ENCODE measurements at regions not wholly inside any gene's neighbourhood (a gene's known extent, or its start where the extent isn't known, plus 50 kb on each side); places are given as distances from the start of the nearest gene placed in this dataset.
"Not testable (repeated sequence)": the region's sequence is repeated elsewhere in the genome, so short reads cannot be mapped to it uniquely, and the experiment has no call there.

- H4K8ac ChIP-seq (ENCODE audit: low read length): no peak overlapping the region
- H3K36me3 ChIP-seq (ENCODE audit: control insufficient read depth in 1 of 2, insufficient read depth in 2 of 2, low read depth in 1 of 2, low read length in 2 of 2): no peaks in the 10 kb centered on the region
- H4K91ac ChIP-seq (ENCODE audit: low read length): no peak overlapping the region
- H2BK12ac ChIP-seq (ENCODE audit: low read length in 2 of 2): no peak overlapping the region
- DNase-seq: no peak
- H3K4me3 ChIP-seq (ENCODE audit: insufficient read depth in 1 of 2, low read depth in 1 of 2, low read length in 2 of 2): no peak overlapping the region
- H3K4ac ChIP-seq (ENCODE audit: low read depth in 1 of 2, low read length in 2 of 2): no peak overlapping the region
- no peak overlapping the region for H2BK5ac ChIP-seq (ENCODE audit: low read depth, low read length, poor library complexity, severe bottlenecking)
- H3K18ac ChIP-seq (ENCODE audit: low read depth in 1 of 2, low read length in 2 of 2): no peak overlapping the region
- H3K27ac ChIP-seq (ENCODE audit: low read length, poor library complexity, severe bottlenecking): no peak overlapping the region
- H3K14ac ChIP-seq (ENCODE audit: low read length in 2 of 2): no peak overlapping the region
- H3K9ac ChIP-seq (ENCODE audit: low read length): no peak overlapping the region
- no peak overlapping the region for H2AK5ac ChIP-seq (ENCODE audit: low read length, severe bottlenecking)
- H3K4me1 ChIP-seq (ENCODE audit: control insufficient read depth, insufficient read depth, low read depth, low read length): no peaks in the 10 kb centered on the region
- no peaks in the 10 kb centered on the region for H3K79me1 ChIP-seq (replicated peaks; ENCODE audit: low read length, poor library complexity, severe bottlenecking)
- no peaks in the 10 kb centered on the region for H3K9me3 ChIP-seq (ENCODE audit: control insufficient read depth, low read length)
- 96% methylated on average over 1 of the region's 3 CpGs for WGBS
- no peaks in the 10 kb centered on the region for H3K27me3 ChIP-seq (ENCODE audit: control insufficient read depth in 1 of 2, insufficient read depth in 1 of 2, low read length in 2 of 2)
- H2BK120ac ChIP-seq (ENCODE audit: low read depth, low read length): no peak overlapping the region
- H3K23ac ChIP-seq (ENCODE audit: low read length in 2 of 2): no peak overlapping the region
- H3K4me2 ChIP-seq (ENCODE audit: low read length, poor library complexity, severe bottlenecking): no peak overlapping the region
- no peak overlapping the region for H2BK15ac ChIP-seq (ENCODE audit: low read depth, poor library complexity, severe bottlenecking)
- H2AFZ ChIP-seq (ENCODE audit: low read depth, low read length): no peak overlapping the region
Observed at GRCh38 chr12:29891792-29892191, 108.0 kb upstream of the TMTC1 start.

DNA sequence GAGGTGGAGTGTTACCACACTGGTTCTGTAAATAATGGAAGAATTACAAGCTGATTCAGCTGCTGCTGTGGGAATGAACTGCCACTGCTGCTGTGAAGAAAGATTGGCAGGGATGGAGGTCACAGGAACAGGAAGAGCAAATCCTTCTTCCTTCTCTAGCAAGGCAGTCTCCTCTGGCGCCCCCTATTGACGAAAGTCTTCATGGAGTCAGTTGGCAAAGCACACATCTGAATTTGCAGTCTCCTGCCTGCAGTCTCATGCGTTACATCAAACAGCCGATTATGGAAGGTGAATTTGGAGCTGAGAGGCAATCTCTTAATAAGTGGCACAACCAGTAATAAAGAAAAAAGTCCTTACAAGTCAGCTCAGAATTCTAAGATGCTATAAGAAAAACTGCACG is 106.0 kb upstream of the TMTC1 start:
- Histone ChIP-seq H2BK15ac (ENCODE audit: low read depth, poor library complexity, severe bottlenecking) (no peak overlapping the region), H3K23ac (ENCODE audit: low read length in 2 of 2) (no peak overlapping the region), H2BK5ac (ENCODE audit: low read depth, low read length, poor library complexity, severe bottlenecking) (no peak overlapping the region), H3K79me1 (replicated peaks; ENCODE audit: low read length, poor library complexity, severe bottlenecking) (no peaks in the 10 kb centered on the region), H2AFZ (ENCODE audit: low read depth, low read length) (no peak overlapping the region), H3K9ac (ENCODE audit: low read length) (no peak overlapping the region), H2AK5ac (ENCODE audit: low read length, severe bottlenecking) (no peak overlapping the region), H3K4me2 (ENCODE audit: low read length, poor library complexity, severe bottlenecking) (no peak overlapping the region), H2BK120ac (ENCODE audit: low read depth, low read length) (no peak overlapping the region), H4K8ac (ENCODE audit: low read length) (no peak overlapping the region), H3K4me3 (ENCODE audit: insufficient read depth in 1 of 2, low read depth in 1 of 2, low read length in 2 of 2) (no peak overlapping the region), H3K27me3 (ENCODE audit: control insufficient read depth in 1 of 2, insufficient read depth in 1 of 2, low read length in 2 of 2) (no peaks in the 10 kb centered on the region), H4K91ac (ENCODE audit: low read length) (no peak overlapping the region), H2BK12ac (ENCODE audit: low read length in 2 of 2) (no peak overlapping the region), H3K18ac (ENCODE audit: low read depth in 1 of 2, low read length in 2 of 2) (no peak overlapping the region), H3K9me3 (ENCODE audit: control insufficient read depth, low read length) (no peaks in the 10 kb centered on the region), H3K36me3 (ENCODE audit: control insufficient read depth in 1 of 2, insufficient read depth in 2 of 2, low read depth in 1 of 2, low read length in 2 of 2) (no peaks in the 10 kb centered on the region), H3K27ac (ENCODE audit: low read length, poor library complexity, severe bottlenecking) (no peak overlapping the region), H3K4me1 (ENCODE audit: control insufficient read depth, insufficient read depth, low read depth, low read length) (no peaks in the 10 kb centered on the region), H3K14ac (ENCODE audit: low read length in 2 of 2) (no peak overlapping the region), H3K4ac (ENCODE audit: low read depth in 1 of 2, low read length in 2 of 2) (no peak overlapping the region)
- WGBS: 7% methylated on average over 2 of the region's 5 CpGs
- peak; percentile 13 for DNase-seq

DNA sequence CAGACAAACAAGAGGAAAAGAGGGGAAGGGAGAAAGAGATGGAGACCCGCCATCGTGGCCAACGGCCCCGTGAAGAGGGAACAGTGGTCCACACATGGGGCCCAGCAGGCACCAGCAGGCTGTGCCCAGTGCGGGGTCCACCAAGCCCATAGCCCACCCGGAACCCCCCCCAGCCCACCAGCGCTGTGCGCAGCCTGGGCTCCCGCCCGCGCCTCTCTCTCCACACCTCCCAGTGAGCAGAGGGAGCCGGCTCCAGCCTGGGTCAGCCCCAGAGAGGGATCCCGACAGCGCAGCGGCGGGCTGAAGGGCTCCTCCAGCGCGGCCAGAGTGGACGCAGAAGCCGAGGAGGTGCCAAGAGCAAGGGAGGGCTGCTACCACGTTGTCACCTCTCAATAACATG is 105.0 kb upstream of the TMTC1 start:
- Histone ChIP-seq H4K91ac (ENCODE audit: low read length) (peak overlapping the region; percentile 58), H3K18ac (ENCODE audit: low read depth in 1 of 2, low read length in 2 of 2) (no peak overlapping the region), H3K4me3 (ENCODE audit: insufficient read depth in 1 of 2, low read depth in 1 of 2, low read length in 2 of 2) (no peak overlapping the region), H2AFZ (ENCODE audit: low read depth, low read length) (no peak overlapping the region), H3K14ac (ENCODE audit: low read length in 2 of 2) (no peak overlapping the region), H3K27me3 (ENCODE audit: control insufficient read depth in 1 of 2, insufficient read depth in 1 of 2, low read length in 2 of 2) (peaks cover 0 to 2% of the 10 kb centered on the region in 2 experiments), H2BK12ac (ENCODE audit: low read length in 2 of 2) (no peak overlapping the region), H2BK15ac (ENCODE audit: low read depth, poor library complexity, severe bottlenecking) (no peak overlapping the region), H3K23ac (ENCODE audit: low read length in 2 of 2) (no peak overlapping the region), H3K79me1 (replicated peaks; ENCODE audit: low read length, poor library complexity, severe bottlenecking) (no peaks in the 10 kb centered on the region), H3K36me3 (ENCODE audit: control insufficient read depth in 1 of 2, insufficient read depth in 2 of 2, low read depth in 1 of 2, low read length in 2 of 2) (no peaks in the 10 kb centered on the region), H3K9me3 (ENCODE audit: control insufficient read depth, low read length) (no peaks in the 10 kb centered on the region), H2BK5ac (ENCODE audit: low read depth, low read length, poor library complexity, severe bottlenecking) (no peak overlapping the region), H3K9ac (ENCODE audit: low read length) (no peak overlapping the region), H2AK5ac (ENCODE audit: low read length, severe bottlenecking) (no peak overlapping the region), H2BK120ac (ENCODE audit: low read depth, low read length) (no peak overlapping the region), H3K4ac (ENCODE audit: low read depth in 1 of 2, low read length in 2 of 2) (no peak overlapping the region), H3K4me1 (ENCODE audit: control insufficient read depth, insufficient read depth, low read depth, low read length) (no peaks in the 10 kb centered on the region), H3K4me2 (ENCODE audit: low read length, poor library complexity, severe bottlenecking) (no peak overlapping the region), H4K8ac (ENCODE audit: low read length) (no peak overlapping the region), H3K27ac (ENCODE audit: low read length, poor library complexity, severe bottlenecking) (no peak overlapping the region)
- WGBS: 97% methylated on average over 16 of the region's 21 CpGs
- no peak for DNase-seq

GRCh38 chr12:29884957-29885356 is 101.2 kb upstream of the TMTC1 start:
- not testable (repeated sequence) for H4K91ac ChIP-seq (ENCODE audit: low read length); H3K4ac ChIP-seq (ENCODE audit: low read depth in 1 of 2, low read length in 2 of 2); H2BK12ac ChIP-seq (ENCODE audit: low read length in 2 of 2); H3K4me3 ChIP-seq (ENCODE audit: insufficient read depth in 1 of 2, low read depth in 1 of 2, low read length in 2 of 2); H3K23ac ChIP-seq (ENCODE audit: low read length in 2 of 2); H3K36me3 ChIP-seq (ENCODE audit: control insufficient read depth in 1 of 2, insufficient read depth in 2 of 2, low read depth in 1 of 2, low read length in 2 of 2); H3K18ac ChIP-seq (ENCODE audit: low read depth in 1 of 2, low read length in 2 of 2); H2AFZ ChIP-seq (ENCODE audit: low read depth, low read length); H2BK120ac ChIP-seq (ENCODE audit: low read depth, low read length); H3K27ac ChIP-seq (ENCODE audit: low read length, poor library complexity, severe bottlenecking); H3K4me2 ChIP-seq (ENCODE audit: low read length, poor library complexity, severe bottlenecking); DNase-seq; H3K79me1 ChIP-seq (replicated peaks; ENCODE audit: low read length, poor library complexity, severe bottlenecking); H2BK5ac ChIP-seq (ENCODE audit: low read depth, low read length, poor library complexity, severe bottlenecking); H3K9ac ChIP-seq (ENCODE audit: low read length); H3K4me1 ChIP-seq (ENCODE audit: control insufficient read depth, insufficient read depth, low read depth, low read length); H2BK15ac ChIP-seq (ENCODE audit: low read depth, poor library complexity, severe bottlenecking); H3K14ac ChIP-seq (ENCODE audit: low read length in 2 of 2); H4K8ac ChIP-seq (ENCODE audit: low read length); H2AK5ac ChIP-seq (ENCODE audit: low read length, severe bottlenecking); H3K9me3 ChIP-seq (ENCODE audit: control insufficient read depth, low read length)
- WGBS: 83% methylated on average over 3 of the region's 4 CpGs
- peaks cover 0 to 17% of the 10 kb centered on the region in 2 experiments for H3K27me3 ChIP-seq (ENCODE audit: control insufficient read depth in 1 of 2, insufficient read depth in 1 of 2, low read length in 2 of 2)

Data from mesenchymal stem cell (in vitro differentiated cells and primary cell).